T47D (cell line): ENCODE measurements at regions not wholly inside any gene's neighbourhood (a gene's known extent, or its start where the extent isn't known, plus 50 kb on each side); places are given as distances from the start of the nearest gene placed in this dataset.

ENCODE experiments used
- DNase-seq, 2 experiments: peaks; one replicate each; pipeline versions ENCODE4 v3.0.0 to v3.0.0-alpha.2; 2011 to 2012; ENCODE audit warnings: low read depth in 1 of 2, low spot score in 1 of 2
- JUND ChIP-seq: IDR thresholded peaks from 2 replicates; pipeline ENCODE4 v1.6.1; 2012; ENCODE audit warnings: low read depth
- in situ Hi-C: cut with HindIII; loops from 2 replicates; pipeline ENCODE4 v1.10.0; 2016; ENCODE audit warnings: low sequenced_read_pairs, low pct_unique_long_range_greater_than_20kb

- no peak for TF ChIP-seq JUND
- no peak for DNase-seq
- in situ Hi-C loops: no loop called here
These were observed 84.6 kb upstream of the SERBP1 start for GRCh38 chr1:67514786-67515185.

GRCh38 chr1:67515324-67516080, 85.3 kb upstream of the SERBP1 start:
- in situ Hi-C loops: no loop called here
- DNase-seq: no peak
- no peak for TF ChIP-seq JUND

GRCh38 chr1:67517046-67517445, 86.8 kb upstream of the SERBP1 start:
- no peak for TF ChIP-seq JUND
- in situ Hi-C loops: no loop called here
- no peak for DNase-seq

- TF ChIP-seq JUND: no peak
- in situ Hi-C loops: no loop called here
- peak in 1 of 2 experiments; percentile 22 for DNase-seq
These were observed 91.8 kb upstream of the SERBP1 start for GRCh38 chr1:67522001-67522441.

GRCh38 chr1:67522793-67523192, 92.6 kb upstream of the SERBP1 start:
- DNase-seq: no peak
- in situ Hi-C loops: no loop called here
- no peak for TF ChIP-seq JUND

GRCh38 chr1:67524143-67525052, 94.2 kb upstream of the SERBP1 start:
- DNase-seq: no peak
- in situ Hi-C loops: no loop called here
- TF ChIP-seq JUND: no peak

- no peak for TF ChIP-seq JUND
- in situ Hi-C loops: no loop called here
- DNase-seq: no peak
These were observed 95.0 kb upstream of the SERBP1 start for GRCh38 chr1:67525053-67525760.

- TF ChIP-seq JUND: no peak
- in situ Hi-C loops: no loop called here
- no peak for DNase-seq
These were observed 97.9 kb upstream of the SERBP1 start for GRCh38 chr1:67528141-67528540.

GRCh38 chr1:67530071-67530470, 99.9 kb upstream of the SERBP1 start:
- in situ Hi-C loops: no loop called here
- no peak for TF ChIP-seq JUND

GRCh38 chr1:67532452-67533216, 102.4 kb upstream of the SERBP1 start:
- in situ Hi-C loops: no loop called here
- DNase-seq: peak; percentile 25 to 78
- no peak for TF ChIP-seq JUND

More at GRCh38 chr1:67530071-67530470, 99.9 kb upstream of the SERBP1 start:
- no peak for DNase-seq

GRCh38 chr1:67534627-67535065, 104.4 kb upstream of the SERBP1 start:
- TF ChIP-seq JUND: no peak
- in situ Hi-C loops: no loop called here

GRCh38 chr1:67535474-67535873, 105.3 kb upstream of the SERBP1 start:
- in situ Hi-C loops: no loop called here
- peak; percentile 11 to 73 for DNase-seq
- TF ChIP-seq JUND: no peak

More at GRCh38 chr1:67534627-67535065, 104.4 kb upstream of the SERBP1 start:
- DNase-seq: no peak
